ENCODE measurements at regions not wholly inside any gene's neighbourhood (a gene's known extent, or its start where the extent isn't known, plus 50 kb on each side); places are given as distances from the start of the nearest gene placed in this dataset.

DNA sequence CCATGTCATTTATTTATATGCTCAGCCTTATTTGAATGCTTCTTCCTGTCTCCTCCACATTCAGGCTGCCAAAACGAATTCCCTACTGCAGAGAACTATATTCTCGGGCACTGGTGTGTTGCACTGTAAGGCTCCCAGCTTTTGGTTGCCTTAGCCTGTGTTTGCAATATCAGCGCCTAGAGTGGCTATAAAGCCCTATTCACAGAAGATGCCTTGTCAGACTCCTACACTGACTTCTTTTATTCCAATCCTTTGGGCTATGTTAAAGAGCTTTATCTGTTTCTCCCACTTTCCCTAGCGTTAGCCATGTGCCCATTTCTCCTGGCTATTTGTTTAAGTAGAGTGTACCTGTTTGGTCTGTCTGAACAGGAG lies 62.4 kb upstream of the EHBP1 start:
- Histone ChIP-seq H3K4me1 (ENCODE audit: insufficient read depth, low read length) (no peaks in the 10 kb centered on the region), H3K9ac (ENCODE audit: low read depth, low read length) (no peak overlapping the region), H3K79me2 (ENCODE audit: insufficient read depth, low read length) (no peaks in the 10 kb centered on the region), H3K36me3 (ENCODE audit: insufficient read depth, low read length) (no peaks in the 10 kb centered on the region), H3K27me3 (ENCODE audit: insufficient read depth, low read length, poor library complexity) (no peaks in the 10 kb centered on the region), H2AFZ (ENCODE audit: low read depth, low read length) (no peak overlapping the region), H4K20me1 (ENCODE audit: insufficient read depth, low read length) (no peaks in the 10 kb centered on the region), H3K4me2 (ENCODE audit: insufficient read depth, low read length) (no peak overlapping the region), H3K4me3 (ENCODE audit: low read depth in 1 of 2, low read length in 2 of 2) (no peak overlapping the region), H3K9me3 (ENCODE audit: insufficient read depth, low read length, severe bottlenecking) (no peaks in the 10 kb centered on the region), H3K27ac (ENCODE audit: low read length) (no peak overlapping the region)
- ATAC-seq (ENCODE audit: insufficient read depth, low read depth) (no peak), DNase-seq (no peak)
- no peak for TF ChIP-seq EZH2 (IDR thresholded peaks at IDR 0.05; ENCODE audit: borderline replicate concordance, low read depth, low read length, severe bottlenecking)
- TF ChIP-seq, protein P1, sequence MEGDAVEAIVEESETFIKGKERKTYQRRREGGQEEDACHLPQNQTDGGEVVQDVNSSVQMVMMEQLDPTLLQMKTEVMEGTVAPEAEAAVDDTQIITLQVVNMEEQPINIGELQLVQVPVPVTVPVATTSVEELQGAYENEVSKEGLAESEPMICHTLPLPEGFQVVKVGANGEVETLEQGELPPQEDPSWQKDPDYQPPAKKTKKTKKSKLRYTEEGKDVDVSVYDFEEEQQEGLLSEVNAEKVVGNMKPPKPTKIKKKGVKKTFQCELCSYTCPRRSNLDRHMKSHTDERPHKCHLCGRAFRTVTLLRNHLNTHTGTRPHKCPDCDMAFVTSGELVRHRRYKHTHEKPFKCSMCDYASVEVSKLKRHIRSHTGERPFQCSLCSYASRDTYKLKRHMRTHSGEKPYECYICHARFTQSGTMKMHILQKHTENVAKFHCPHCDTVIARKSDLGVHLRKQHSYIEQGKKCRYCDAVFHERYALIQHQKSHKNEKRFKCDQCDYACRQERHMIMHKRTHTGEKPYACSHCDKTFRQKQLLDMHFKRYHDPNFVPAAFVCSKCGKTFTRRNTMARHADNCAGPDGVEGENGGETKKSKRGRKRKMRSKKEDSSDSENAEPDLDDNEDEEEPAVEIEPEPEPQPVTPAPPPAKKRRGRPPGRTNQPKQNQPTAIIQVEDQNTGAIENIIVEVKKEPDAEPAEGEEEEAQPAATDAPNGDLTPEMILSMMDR (IDR thresholded peaks at IDR 0.05; ENCODE audit: borderline replicate concordance, extremely low read depth, low read length, poor library complexity, severe bottlenecking): no peak

DNA sequence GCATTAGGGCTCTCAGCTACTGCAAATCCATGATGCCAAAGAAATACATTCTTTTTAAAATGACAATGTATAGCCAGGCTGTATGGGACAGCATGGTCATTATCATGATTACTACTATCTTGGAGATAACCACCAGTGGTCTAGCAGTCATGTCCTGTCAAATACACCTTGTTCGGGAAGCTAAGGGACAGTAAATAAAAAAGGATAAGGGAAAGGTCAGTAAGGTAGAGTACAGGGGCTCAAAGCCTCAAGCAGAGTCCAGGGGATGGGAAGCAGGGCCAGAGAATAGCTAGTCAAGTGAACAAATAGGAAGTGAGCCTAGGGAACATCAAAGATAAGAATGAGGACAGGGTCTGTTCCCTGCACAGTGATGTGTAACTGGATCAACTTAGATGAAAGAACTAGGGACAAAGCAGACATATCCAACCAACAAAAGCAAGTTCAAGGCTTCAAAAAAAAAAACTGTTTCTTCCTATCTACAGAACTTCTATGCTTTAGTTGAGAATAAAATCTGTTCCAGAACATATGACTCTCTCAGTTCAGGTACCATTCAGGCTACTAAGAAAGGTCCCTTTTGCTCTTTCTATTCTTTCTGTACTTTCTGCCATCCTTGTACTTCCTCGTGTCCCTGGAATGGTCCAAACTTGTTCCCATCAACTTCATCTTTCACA lies 62.9 kb upstream of the EHBP1 start:
- Histone ChIP-seq H3K9me3 (ENCODE audit: insufficient read depth, low read length, severe bottlenecking) (no peaks in the 10 kb centered on the region), H3K9ac (ENCODE audit: low read depth, low read length) (no peak overlapping the region), H4K20me1 (ENCODE audit: insufficient read depth, low read length) (no peaks in the 10 kb centered on the region), H3K4me3 (ENCODE audit: low read depth in 1 of 2, low read length in 2 of 2) (no peak overlapping the region), H3K79me2 (ENCODE audit: insufficient read depth, low read length) (no peaks in the 10 kb centered on the region), H3K4me2 (ENCODE audit: insufficient read depth, low read length) (no peak overlapping the region), H3K4me1 (ENCODE audit: insufficient read depth, low read length) (no peaks in the 10 kb centered on the region), H3K27me3 (ENCODE audit: insufficient read depth, low read length, poor library complexity) (no peaks in the 10 kb centered on the region), H2AFZ (ENCODE audit: low read depth, low read length) (no peak overlapping the region), H3K36me3 (ENCODE audit: insufficient read depth, low read length) (no peaks in the 10 kb centered on the region), H3K27ac (ENCODE audit: low read length) (no peak overlapping the region)
- ATAC-seq (ENCODE audit: insufficient read depth, low read depth) (no peak), DNase-seq (no peak)
- TF ChIP-seq, protein P1 (IDR thresholded peaks at IDR 0.05; ENCODE audit: borderline replicate concordance, extremely low read depth, low read length, poor library complexity, severe bottlenecking): no peak
- no peak for TF ChIP-seq EZH2 (IDR thresholded peaks at IDR 0.05; ENCODE audit: borderline replicate concordance, low read depth, low read length, severe bottlenecking)

DNA sequence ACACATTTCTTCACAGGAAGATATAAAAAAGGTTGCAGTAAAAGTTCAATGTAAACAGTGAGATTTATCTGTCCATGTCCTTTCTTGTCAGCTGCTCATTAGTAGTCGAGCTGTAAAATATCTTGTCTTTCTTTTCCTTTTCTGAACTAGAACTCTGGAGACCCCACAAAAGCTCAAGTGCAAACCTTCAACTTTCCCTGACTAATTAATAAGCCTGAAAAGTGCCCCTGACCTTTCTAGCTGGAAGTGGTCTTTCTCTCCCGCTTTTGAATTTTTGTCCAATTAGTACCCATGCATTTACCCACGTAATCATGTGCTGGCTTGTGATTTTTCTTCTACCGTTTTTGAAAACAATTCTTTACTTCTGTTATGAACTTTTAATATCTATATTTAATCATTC lies 63.6 kb upstream of the EHBP1 start:
- no peak overlapping the region for H3K9ac ChIP-seq (ENCODE audit: low read depth, low read length)
- H3K27me3 ChIP-seq (ENCODE audit: insufficient read depth, low read length, poor library complexity): no peaks in the 10 kb centered on the region
- no peak for ATAC-seq (ENCODE audit: insufficient read depth, low read depth)
- H3K79me2 ChIP-seq (ENCODE audit: insufficient read depth, low read length): no peaks in the 10 kb centered on the region
- H3K27ac ChIP-seq (ENCODE audit: low read length): no peak overlapping the region
- H3K4me3 ChIP-seq (ENCODE audit: low read depth in 1 of 2, low read length in 2 of 2): no peak overlapping the region
- no peak overlapping the region for H2AFZ ChIP-seq (ENCODE audit: low read depth, low read length)
- no peaks in the 10 kb centered on the region for H3K9me3 ChIP-seq (ENCODE audit: insufficient read depth, low read length, severe bottlenecking)
- H3K36me3 ChIP-seq (ENCODE audit: insufficient read depth, low read length): no peaks in the 10 kb centered on the region
- TF ChIP-seq EZH2 (IDR thresholded peaks at IDR 0.05; ENCODE audit: borderline replicate concordance, low read depth, low read length, severe bottlenecking): no peak
- TF ChIP-seq, protein P1 (IDR thresholded peaks at IDR 0.05; ENCODE audit: borderline replicate concordance, extremely low read depth, low read length, poor library complexity, severe bottlenecking): no peak
- H3K4me1 ChIP-seq (ENCODE audit: insufficient read depth, low read length): no peaks in the 10 kb centered on the region
- no peak for DNase-seq
- H4K20me1 ChIP-seq (ENCODE audit: insufficient read depth, low read length): no peaks in the 10 kb centered on the region
- H3K4me2 ChIP-seq (ENCODE audit: insufficient read depth, low read length): no peak overlapping the region
